ENCODE measurements at regions not wholly inside any gene's neighbourhood (a gene's known extent, or its start where the extent isn't known, plus 50 kb on each side); places are given as distances from the start of the nearest gene placed in this dataset.

DNA sequence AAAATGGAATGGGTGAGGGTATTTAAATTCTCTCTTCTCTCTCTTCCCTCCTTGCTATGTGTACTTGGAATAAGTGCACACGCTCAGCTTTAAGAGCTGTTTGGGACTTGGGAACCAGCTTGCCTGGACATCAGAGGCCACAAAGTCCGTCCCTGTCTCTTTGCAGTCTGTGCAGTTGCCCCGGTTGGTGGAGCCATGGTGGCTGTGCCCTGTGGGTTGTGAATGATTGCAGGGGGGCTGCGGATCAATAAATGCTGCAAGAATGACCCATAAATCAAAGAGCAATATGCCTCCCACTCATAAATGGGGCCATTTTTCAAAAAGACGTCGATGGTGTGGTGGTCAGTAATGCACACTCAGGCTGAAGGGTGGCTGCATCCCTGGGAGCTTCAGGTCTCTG lies 135.1 kb upstream of the CST7 start:
- no peak overlapping the region for H3K9ac ChIP-seq (ENCODE audit: insufficient read length)
- H3K36me3 ChIP-seq (ENCODE audit: insufficient read depth, low read length): no peaks in the 10 kb centered on the region
- no peaks in the 10 kb centered on the region for H3K9me3 ChIP-seq (ENCODE audit: low read depth, low read length)
- DNase-seq (ENCODE audit: low read depth, low spot score): no peak
- H3K27ac ChIP-seq: no peak overlapping the region
- no peak overlapping the region for H3K4me3 ChIP-seq
- TF ChIP-seq POLR2AphosphoS5 (IDR thresholded peaks at IDR 0.05; ENCODE audit: borderline replicate concordance, low read depth, low read length) (no peak), FOXP2 (optimal IDR thresholded peaks at IDR 0.05; ENCODE audit: control extremely low read depth, extremely low read length, insufficient read depth) (no peak), EZH2 (IDR thresholded peaks at IDR 0.05) (no peak)

DNA sequence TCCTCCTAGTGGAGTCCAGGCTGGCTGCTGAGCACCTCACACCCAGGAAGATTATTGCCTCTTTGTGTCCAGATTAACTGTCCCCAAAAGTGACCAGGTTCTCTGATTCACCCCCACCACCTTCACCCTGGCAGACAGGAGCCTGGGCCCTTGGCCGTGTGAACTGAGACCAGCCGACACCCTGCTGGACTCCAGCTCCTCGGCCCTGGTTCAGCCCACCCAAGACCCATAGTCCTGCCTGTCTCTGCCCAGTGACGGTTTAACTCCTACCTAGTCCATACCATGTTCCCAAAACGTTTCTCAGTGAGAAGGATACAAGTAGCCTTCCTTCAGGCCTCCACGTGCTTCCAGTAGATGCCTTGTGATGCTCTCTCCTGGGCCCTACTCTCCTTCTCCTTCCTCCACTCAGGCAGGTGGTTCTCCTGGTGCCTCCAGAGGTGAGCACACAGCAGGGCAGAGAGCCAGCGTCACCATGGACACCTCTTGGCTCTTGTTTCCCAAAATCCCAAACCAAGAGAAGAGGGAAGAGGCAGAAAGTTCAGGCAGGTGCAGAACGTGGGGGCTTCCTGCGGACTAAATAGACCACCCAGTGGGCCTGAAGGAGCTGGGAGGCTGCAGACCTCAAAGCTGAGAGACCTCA lies 134.4 kb upstream of the CST7 start:
- Histone ChIP-seq H3K36me3 (ENCODE audit: insufficient read depth, low read length) (no peaks in the 10 kb centered on the region), H3K27ac (no peak overlapping the region), H3K9me3 (ENCODE audit: low read depth, low read length) (no peaks in the 10 kb centered on the region), H3K4me3 (no peak overlapping the region), H3K9ac (ENCODE audit: insufficient read length) (no peak overlapping the region)
- DNase-seq (ENCODE audit: low read depth, low spot score): no peak
- TF ChIP-seq EZH2 (IDR thresholded peaks at IDR 0.05): no peak
- no peak for TF ChIP-seq FOXP2 (optimal IDR thresholded peaks at IDR 0.05; ENCODE audit: control extremely low read depth, extremely low read length, insufficient read depth)
- no peak for TF ChIP-seq POLR2AphosphoS5 (IDR thresholded peaks at IDR 0.05; ENCODE audit: borderline replicate concordance, low read depth, low read length)

DNA sequence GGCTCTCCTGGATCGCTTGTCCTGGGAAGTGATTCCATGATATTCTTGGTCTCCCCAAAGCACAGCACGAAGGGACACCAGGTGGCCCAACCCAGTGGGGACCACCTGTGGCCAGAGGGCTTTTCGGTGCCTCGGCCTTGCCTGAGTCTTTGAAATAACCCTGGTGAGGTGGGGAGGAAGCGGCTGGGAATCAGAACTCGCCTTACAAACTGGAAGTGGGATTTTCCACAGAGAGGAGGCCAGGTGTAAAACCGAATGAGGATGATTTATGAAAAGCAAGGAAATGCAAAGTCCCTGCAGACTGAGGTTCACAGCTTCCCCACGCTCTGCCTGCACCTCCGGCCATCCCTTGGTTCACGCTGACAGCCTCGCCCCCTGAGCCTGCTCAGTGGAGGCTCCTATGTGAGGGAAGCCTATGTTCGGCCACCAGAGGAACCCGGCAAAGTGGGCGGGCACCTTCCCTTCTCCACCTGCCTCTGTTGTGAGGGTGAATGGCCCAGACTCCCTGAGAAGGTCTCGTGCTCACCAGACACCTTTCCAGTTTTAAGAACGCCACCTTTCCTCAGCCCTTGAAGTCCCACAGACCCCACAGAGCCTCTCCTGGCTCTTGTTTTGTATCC lies 133.8 kb upstream of the CST7 start:
- DNase-seq (ENCODE audit: low read depth, low spot score): no peak
- Histone ChIP-seq H3K36me3 (ENCODE audit: insufficient read depth, low read length) (no peaks in the 10 kb centered on the region), H3K9ac (ENCODE audit: insufficient read length) (no peak overlapping the region), H3K4me3 (no peak overlapping the region), H3K9me3 (ENCODE audit: low read depth, low read length) (no peaks in the 10 kb centered on the region), H3K27ac (no peak overlapping the region)
- TF ChIP-seq POLR2AphosphoS5 (IDR thresholded peaks at IDR 0.05; ENCODE audit: borderline replicate concordance, low read depth, low read length) (no peak), EZH2 (IDR thresholded peaks at IDR 0.05) (no peak), FOXP2 (optimal IDR thresholded peaks at IDR 0.05; ENCODE audit: control extremely low read depth, extremely low read length, insufficient read depth) (no peak)

DNA sequence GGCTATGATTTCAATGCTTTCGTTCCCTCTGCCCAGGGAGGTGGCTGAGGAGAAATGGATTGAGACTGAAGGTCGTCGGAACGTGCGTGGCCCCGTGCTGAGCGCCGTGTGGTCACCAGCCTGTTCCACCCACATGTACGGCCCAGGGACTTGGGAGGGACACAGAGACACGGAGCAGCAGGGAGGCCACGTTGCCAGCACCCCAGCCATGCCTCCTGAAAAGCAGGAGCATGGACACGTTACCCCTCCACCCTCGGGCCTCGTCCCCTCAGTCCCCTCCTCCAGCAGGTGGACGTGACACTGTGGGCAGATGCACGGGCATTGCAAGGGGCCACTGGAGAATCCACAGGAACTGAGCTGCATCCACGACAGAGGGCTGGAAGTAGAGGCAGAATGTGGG lies 133.1 kb upstream of the CST7 start:
- Histone ChIP-seq H3K9ac (ENCODE audit: insufficient read length) (no peak overlapping the region), H3K27ac (no peak overlapping the region), H3K9me3 (ENCODE audit: low read depth, low read length) (no peaks in the 10 kb centered on the region), H3K36me3 (ENCODE audit: insufficient read depth, low read length) (no peaks in the 10 kb centered on the region), H3K4me3 (no peak overlapping the region)
- no peak for TF ChIP-seq EZH2 (IDR thresholded peaks at IDR 0.05)
- no peak for TF ChIP-seq FOXP2 (optimal IDR thresholded peaks at IDR 0.05; ENCODE audit: control extremely low read depth, extremely low read length, insufficient read depth)
- TF ChIP-seq POLR2AphosphoS5 (IDR thresholded peaks at IDR 0.05; ENCODE audit: borderline replicate concordance, low read depth, low read length): no peak
- no peak for DNase-seq (ENCODE audit: low read depth, low spot score)

DNA sequence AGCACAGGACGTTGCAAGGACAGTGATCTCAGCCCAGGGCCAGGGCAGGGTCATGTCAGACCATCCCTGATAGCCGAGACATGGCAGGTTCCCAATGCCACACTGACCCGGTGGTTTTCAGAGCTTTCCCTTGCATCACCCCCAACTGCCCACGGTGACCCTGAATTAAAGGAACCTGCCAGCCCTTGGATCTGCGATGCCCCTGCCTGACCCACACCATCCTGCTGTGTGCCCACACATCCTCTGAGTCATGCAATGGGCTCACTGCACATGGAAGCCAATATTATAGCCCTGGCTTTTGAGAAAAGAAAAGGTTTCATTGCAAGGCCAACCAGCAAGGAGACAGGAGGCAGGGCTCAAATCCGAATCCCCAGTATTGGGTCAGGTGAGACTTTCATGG lies 132.6 kb upstream of the CST7 start:
- H3K36me3 ChIP-seq (ENCODE audit: insufficient read depth, low read length): no peaks in the 10 kb centered on the region
- H3K9ac ChIP-seq (ENCODE audit: insufficient read length): no peak overlapping the region
- no peak for DNase-seq (ENCODE audit: low read depth, low spot score)
- H3K4me3 ChIP-seq: no peak overlapping the region
- TF ChIP-seq EZH2 (IDR thresholded peaks at IDR 0.05) (no peak), POLR2AphosphoS5 (IDR thresholded peaks at IDR 0.05; ENCODE audit: borderline replicate concordance, low read depth, low read length) (no peak), FOXP2 (optimal IDR thresholded peaks at IDR 0.05; ENCODE audit: control extremely low read depth, extremely low read length, insufficient read depth) (no peak)
- H3K9me3 ChIP-seq (ENCODE audit: low read depth, low read length): no peaks in the 10 kb centered on the region
- no peak overlapping the region for H3K27ac ChIP-seq

DNA sequence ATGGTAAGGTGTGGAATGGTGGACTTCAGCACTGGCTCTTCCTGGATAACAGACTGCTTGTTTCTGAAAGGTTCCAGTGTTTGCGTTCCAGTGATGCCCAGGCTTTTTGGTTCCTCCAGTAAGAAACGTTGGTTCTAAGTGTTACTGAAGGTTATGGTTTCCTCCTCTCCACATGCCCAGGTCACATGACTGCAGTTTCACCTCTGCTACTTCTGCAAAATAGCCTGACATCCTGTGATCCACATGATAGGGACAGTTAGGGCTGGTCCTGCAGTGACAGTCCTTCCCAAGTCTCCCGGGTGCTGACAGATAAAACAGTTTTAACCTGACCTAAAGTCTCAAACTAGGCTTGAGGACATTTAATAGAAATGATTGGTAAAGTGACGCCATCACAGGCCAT lies 132.2 kb upstream of the CST7 start:
- DNase-seq (ENCODE audit: low read depth, low spot score): no peak
- no peak for TF ChIP-seq EZH2 (IDR thresholded peaks at IDR 0.05)
- TF ChIP-seq POLR2AphosphoS5 (IDR thresholded peaks at IDR 0.05; ENCODE audit: borderline replicate concordance, low read depth, low read length): no peak
- TF ChIP-seq FOXP2 (optimal IDR thresholded peaks at IDR 0.05; ENCODE audit: control extremely low read depth, extremely low read length, insufficient read depth): no peak
- no peak overlapping the region for H3K9ac ChIP-seq (ENCODE audit: insufficient read length)
- H3K36me3 ChIP-seq (ENCODE audit: insufficient read depth, low read length): no peaks in the 10 kb centered on the region
- H3K27ac ChIP-seq: no peak overlapping the region
- H3K4me3 ChIP-seq: no peak overlapping the region
- H3K9me3 ChIP-seq (ENCODE audit: low read depth, low read length): no peaks in the 10 kb centered on the region

DNA sequence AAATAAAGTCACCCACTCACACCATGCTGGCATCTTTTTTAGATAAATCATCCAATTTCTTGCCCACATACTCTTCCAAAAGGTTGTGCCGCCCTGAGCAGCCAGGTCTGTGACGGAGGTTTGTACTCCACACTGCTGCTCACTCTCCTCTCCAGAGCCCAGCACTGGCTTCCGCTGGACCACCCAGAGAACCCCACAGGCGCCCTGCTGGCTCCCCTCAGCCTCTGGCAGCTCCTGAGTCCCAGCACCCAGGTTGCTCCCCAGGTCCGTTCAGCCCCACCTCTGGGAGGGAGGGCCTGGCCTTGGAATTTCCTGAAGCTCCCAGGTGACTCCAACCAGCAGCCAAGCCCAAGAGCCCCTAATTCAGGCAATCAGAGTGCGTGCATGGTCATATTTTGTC lies 131.7 kb upstream of the CST7 start:
- H3K27ac ChIP-seq: no peak overlapping the region
- no peaks in the 10 kb centered on the region for H3K36me3 ChIP-seq (ENCODE audit: insufficient read depth, low read length)
- no peak overlapping the region for H3K9ac ChIP-seq (ENCODE audit: insufficient read length)
- no peak for TF ChIP-seq FOXP2 (optimal IDR thresholded peaks at IDR 0.05; ENCODE audit: control extremely low read depth, extremely low read length, insufficient read depth)
- TF ChIP-seq EZH2 (IDR thresholded peaks at IDR 0.05): no peak
- no peak for TF ChIP-seq POLR2AphosphoS5 (IDR thresholded peaks at IDR 0.05; ENCODE audit: borderline replicate concordance, low read depth, low read length)
- no peak for DNase-seq (ENCODE audit: low read depth, low spot score)
- no peaks in the 10 kb centered on the region for H3K9me3 ChIP-seq (ENCODE audit: low read depth, low read length)
- H3K4me3 ChIP-seq: no peak overlapping the region

DNA sequence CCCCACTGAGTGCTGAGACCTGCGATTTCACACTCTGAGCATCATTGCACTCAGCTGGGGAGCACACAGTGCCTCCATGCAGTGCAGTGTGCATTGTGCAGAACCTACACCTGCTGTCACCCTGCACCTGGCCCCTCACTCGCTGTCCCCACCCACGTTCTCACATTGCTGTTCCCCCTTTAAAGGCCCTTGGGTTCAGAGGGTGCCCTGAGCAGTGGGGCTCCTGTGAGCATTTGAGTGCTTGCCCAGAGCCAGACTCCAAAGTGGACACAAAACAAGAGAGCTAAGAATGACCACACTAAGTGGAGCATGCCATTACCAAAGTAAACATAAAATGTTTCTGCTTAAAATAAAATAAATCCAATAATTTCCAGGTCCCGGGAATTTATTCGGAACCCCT lies 131.0 kb upstream of the CST7 start:
- Histone ChIP-seq H3K27ac (no peak overlapping the region), H3K9ac (ENCODE audit: insufficient read length) (no peak overlapping the region), H3K4me3 (no peak overlapping the region), H3K36me3 (ENCODE audit: insufficient read depth, low read length) (no peaks in the 10 kb centered on the region), H3K9me3 (ENCODE audit: low read depth, low read length) (no peaks in the 10 kb centered on the region)
- no peak for DNase-seq (ENCODE audit: low read depth, low spot score)
- TF ChIP-seq FOXP2 (optimal IDR thresholded peaks at IDR 0.05; ENCODE audit: control extremely low read depth, extremely low read length, insufficient read depth): no peak
- no peak for TF ChIP-seq POLR2AphosphoS5 (IDR thresholded peaks at IDR 0.05; ENCODE audit: borderline replicate concordance, low read depth, low read length)
- TF ChIP-seq EZH2 (IDR thresholded peaks at IDR 0.05): no peak

Measured in SK-N-MC (cell line).